GM12873 (cell line): ENCODE measurements at regions not wholly inside any gene's neighbourhood (a gene's known extent, or its start where the extent isn't known, plus 50 kb on each side); places are given as distances from the start of the nearest gene placed in this dataset.

ENCODE experiments used
- CTCF ChIP-seq: IDR thresholded peaks from 2 replicates; pipeline ENCODE4 v1.5.1; 2012; ENCODE audit warnings: low read depth, mild to moderate bottlenecking, moderate library complexity, low read length, control low read depth; ENCODE audit not compliant: insufficient read depth; ENCODE audit errors: missing control alignments

- TF ChIP-seq CTCF, result no peak
Observed at GRCh38 chr7:153576096-153576495, 476.1 kb upstream of the DPP6 start.

DNA sequence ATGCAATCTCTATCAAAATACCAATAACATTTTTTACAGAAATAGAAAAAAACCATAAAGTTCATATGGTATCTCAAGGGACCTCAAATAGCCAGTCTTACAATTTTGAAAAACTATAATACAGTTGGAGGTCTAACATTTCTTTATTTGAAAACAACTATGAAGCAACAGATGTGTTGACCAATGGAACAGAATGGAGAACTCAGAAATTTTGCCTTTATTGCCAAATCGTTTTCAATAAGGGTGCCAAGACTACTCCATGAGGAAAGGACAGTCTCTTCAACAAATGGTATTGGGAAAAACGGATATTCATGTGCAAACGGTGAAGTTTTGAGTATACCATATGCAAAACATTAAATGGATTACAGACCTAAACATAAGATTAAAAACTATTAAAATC, 470.8 kb upstream of the DPP6 start:
- TF ChIP-seq CTCF, result no peak

- no peak for TF ChIP-seq CTCF
Observed at GRCh38 chr7:153584132-153584531, 468.1 kb upstream of the DPP6 start.

DNA sequence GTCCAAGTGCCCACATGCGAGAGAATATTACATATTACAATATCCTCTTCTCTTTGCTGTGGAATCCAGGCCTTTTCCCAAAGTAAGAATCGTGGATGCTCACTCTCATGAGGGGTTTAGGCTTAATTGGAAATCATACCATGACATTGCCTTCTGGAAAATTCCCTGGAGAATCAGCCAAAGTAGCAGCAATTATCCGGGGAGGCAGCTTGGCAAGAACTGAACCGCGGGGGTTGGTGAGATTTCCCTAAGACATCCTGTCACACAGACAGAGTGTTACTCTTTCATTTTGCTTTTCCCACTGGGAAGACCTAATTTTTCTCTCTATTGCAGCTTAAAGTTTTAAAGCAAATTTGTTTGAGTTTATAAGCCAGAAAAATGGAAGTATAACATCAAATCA, 463.6 kb upstream of the DPP6 start:
- TF ChIP-seq CTCF, result no peak

- no peak for TF ChIP-seq CTCF
Observed at GRCh38 chr7:153590136-153590535, 462.1 kb upstream of the DPP6 start.

GRCh38 chr7:153590571-153590970, 461.6 kb upstream of the DPP6 start:
- no peak for TF ChIP-seq CTCF

- no peak for TF ChIP-seq CTCF
Observed at GRCh38 chr7:153607354-153607753, 444.8 kb upstream of the DPP6 start.
